ENCODE measurements at regions not wholly inside any gene's neighbourhood (a gene's known extent, or its start where the extent isn't known, plus 50 kb on each side); places are given as distances from the start of the nearest gene placed in this dataset.

DNA sequence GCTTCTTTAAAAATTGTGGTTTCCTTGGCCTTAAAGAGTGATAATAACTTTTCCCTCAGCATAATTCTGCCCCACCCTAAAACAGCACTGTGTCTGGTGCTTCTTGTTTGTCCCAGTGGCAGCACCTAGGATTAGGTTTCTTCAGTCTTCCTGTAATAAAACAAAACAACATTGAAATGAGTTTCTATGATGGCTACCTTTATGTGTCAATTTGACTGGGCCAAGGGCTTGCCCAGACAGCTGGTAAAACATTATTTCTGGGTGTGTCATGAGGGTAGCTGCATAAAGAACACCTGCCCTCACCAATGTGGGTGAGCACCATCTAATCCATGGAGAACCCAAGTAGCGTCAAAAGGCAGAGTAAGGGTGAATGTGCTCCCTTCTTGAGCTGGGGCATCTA is 117.8 kb downstream of the QRSL1 start:
- no peak for TF ChIP-seq CTCF (IDR thresholded peaks at IDR 0.05)
- no peak for TF ChIP-seq POLR2A (IDR thresholded peaks at IDR 0.05)
